ENCODE measurements at regions not wholly inside any gene's neighbourhood (a gene's known extent, or its start where the extent isn't known, plus 50 kb on each side); places are given as distances from the start of the nearest gene placed in this dataset.

DNA sequence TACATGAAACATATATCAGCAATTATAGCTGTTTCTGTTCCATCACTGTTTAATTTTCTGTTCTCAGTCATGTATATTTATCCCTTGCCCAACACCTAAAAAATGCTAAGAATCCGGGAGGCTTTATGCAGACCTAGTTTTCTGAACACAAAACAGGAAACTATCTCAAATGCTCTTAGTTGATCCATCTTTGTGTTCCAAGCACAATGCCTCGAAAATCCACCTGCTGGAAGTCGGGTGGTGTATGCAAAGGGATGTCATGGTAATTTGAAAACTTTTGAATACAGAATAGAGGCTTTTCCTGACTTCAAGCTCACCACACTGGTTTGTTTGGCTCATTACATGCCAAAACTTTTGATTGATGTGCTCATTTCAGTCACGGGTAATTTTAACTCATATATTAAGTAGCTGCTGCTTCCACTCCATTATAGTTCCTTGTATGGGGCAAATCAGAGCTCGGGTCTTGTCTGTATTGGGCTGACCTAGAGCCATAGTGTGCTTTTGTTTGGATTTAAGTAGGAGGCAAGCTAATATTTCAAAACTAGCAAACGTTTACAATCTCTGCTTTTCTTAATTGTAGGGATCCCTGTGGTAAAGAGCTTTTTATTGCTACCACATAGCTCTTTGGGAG is 646.5 kb upstream of the EPHA7 start:
- TF ChIP-seq POLR2A (IDR thresholded peaks at IDR 0.05), result no peak
- TF ChIP-seq, protein P1, sequence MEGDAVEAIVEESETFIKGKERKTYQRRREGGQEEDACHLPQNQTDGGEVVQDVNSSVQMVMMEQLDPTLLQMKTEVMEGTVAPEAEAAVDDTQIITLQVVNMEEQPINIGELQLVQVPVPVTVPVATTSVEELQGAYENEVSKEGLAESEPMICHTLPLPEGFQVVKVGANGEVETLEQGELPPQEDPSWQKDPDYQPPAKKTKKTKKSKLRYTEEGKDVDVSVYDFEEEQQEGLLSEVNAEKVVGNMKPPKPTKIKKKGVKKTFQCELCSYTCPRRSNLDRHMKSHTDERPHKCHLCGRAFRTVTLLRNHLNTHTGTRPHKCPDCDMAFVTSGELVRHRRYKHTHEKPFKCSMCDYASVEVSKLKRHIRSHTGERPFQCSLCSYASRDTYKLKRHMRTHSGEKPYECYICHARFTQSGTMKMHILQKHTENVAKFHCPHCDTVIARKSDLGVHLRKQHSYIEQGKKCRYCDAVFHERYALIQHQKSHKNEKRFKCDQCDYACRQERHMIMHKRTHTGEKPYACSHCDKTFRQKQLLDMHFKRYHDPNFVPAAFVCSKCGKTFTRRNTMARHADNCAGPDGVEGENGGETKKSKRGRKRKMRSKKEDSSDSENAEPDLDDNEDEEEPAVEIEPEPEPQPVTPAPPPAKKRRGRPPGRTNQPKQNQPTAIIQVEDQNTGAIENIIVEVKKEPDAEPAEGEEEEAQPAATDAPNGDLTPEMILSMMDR (IDR thresholded peaks at IDR 0.05), result no peak
- no peak for TF ChIP-seq EP300 (IDR thresholded peaks at IDR 0.05)

Measured in tibial nerve (tissue), 4 donors.